HG02938 (cell line): ENCODE measurements at regions not wholly inside any gene's neighbourhood (a gene's known extent, or its start where the extent isn't known, plus 50 kb on each side); places are given as distances from the start of the nearest gene placed in this dataset.

Source experiments
- ATAC-seq: cut with Tn5 transposase; IDR thresholded peaks from one replicate; pipeline ENCODE4 v1.9.1; 2021; ENCODE audit warnings: mild to moderate bottlenecking, moderate library complexity; ENCODE audit not compliant: unreplicated experiment

- ATAC-seq = no peak
Measured at GRCh38 chr2:23221901-23222300, 163.1 kb upstream of the KLHL29 start.

GRCh38 chr2:23230885-23231284 lies 154.1 kb upstream of the KLHL29 start:
- ATAC-seq = no peak

GRCh38 chr2:23231865-23232264 lies 153.1 kb upstream of the KLHL29 start:
- no peak for ATAC-seq

GRCh38 chr2:23235292-23235691 lies 149.7 kb upstream of the KLHL29 start:
- no peak for ATAC-seq

GRCh38 chr2:23235736-23236135 lies 149.2 kb upstream of the KLHL29 start:
- no peak for ATAC-seq

- ATAC-seq = no peak
Measured at GRCh38 chr2:23237147-23237546, 147.8 kb upstream of the KLHL29 start.

GRCh38 chr2:23238011-23238657 lies 146.8 kb upstream of the KLHL29 start:
- ATAC-seq = no peak

GRCh38 chr2:23239374-23239773 lies 145.6 kb upstream of the KLHL29 start:
- ATAC-seq = no peak

- ATAC-seq = no peak
Measured at GRCh38 chr2:23241121-23241520, 143.9 kb upstream of the KLHL29 start.

- no peak for ATAC-seq
Measured at GRCh38 chr2:23241611-23242245, 143.3 kb upstream of the KLHL29 start.

- no peak for ATAC-seq
Measured at GRCh38 chr2:23243073-23243659, 141.8 kb upstream of the KLHL29 start.

GRCh38 chr2:23244617-23245016 lies 140.4 kb upstream of the KLHL29 start:
- no peak for ATAC-seq

- ATAC-seq = no peak
Measured at GRCh38 chr2:23246992-23247683, 137.8 kb upstream of the KLHL29 start.

GRCh38 chr2:23248667-23249066 lies 136.3 kb upstream of the KLHL29 start:
- no peak for ATAC-seq

GRCh38 chr2:23249348-23249747 lies 135.6 kb upstream of the KLHL29 start:
- ATAC-seq = no peak

- no peak for ATAC-seq
Measured at GRCh38 chr2:23250371-23250770, 134.6 kb upstream of the KLHL29 start.

- no peak for ATAC-seq
Measured at GRCh38 chr2:23256643-23257042, 128.3 kb upstream of the KLHL29 start.

GRCh38 chr2:23260621-23261020 lies 124.4 kb upstream of the KLHL29 start:
- ATAC-seq = no peak

GRCh38 chr2:23268467-23269263 lies 116.3 kb upstream of the KLHL29 start:
- no peak for ATAC-seq

- no peak for ATAC-seq
Measured at GRCh38 chr2:23269747-23270146, 115.2 kb upstream of the KLHL29 start.

GRCh38 chr2:23270810-23271209 lies 114.2 kb upstream of the KLHL29 start:
- ATAC-seq = no peak
